ENCODE measurements at regions not wholly inside any gene's neighbourhood (a gene's known extent, or its start where the extent isn't known, plus 50 kb on each side); places are given as distances from the start of the nearest gene placed in this dataset.

DNA sequence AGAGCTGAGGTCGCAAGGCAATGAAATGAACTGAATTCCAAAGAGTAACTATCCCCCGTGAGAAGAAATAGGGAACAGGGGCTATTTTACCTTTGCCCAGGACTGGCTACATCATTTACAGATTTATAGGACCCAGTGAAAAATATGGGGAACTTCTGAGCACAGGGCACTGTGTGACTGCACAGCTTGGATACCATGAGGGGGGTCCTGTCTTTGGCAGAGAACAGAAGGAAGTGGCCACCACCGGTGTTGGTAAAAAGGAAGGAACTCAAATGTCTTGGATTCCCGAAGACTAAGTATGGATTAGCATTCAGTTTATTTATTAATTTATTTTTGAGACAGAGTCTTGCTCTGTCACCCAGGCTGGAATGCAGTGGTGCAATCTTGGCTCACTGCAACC lies 119.6 kb downstream of the B3GNT2 start:
- H3K36me3 ChIP-seq: no peaks in the 10 kb centered on the region
- H3K9ac ChIP-seq (ENCODE audit: low read depth in 2 of 2, low read length in 2 of 2): no peak overlapping the region
- TF ChIP-seq, protein P1, sequence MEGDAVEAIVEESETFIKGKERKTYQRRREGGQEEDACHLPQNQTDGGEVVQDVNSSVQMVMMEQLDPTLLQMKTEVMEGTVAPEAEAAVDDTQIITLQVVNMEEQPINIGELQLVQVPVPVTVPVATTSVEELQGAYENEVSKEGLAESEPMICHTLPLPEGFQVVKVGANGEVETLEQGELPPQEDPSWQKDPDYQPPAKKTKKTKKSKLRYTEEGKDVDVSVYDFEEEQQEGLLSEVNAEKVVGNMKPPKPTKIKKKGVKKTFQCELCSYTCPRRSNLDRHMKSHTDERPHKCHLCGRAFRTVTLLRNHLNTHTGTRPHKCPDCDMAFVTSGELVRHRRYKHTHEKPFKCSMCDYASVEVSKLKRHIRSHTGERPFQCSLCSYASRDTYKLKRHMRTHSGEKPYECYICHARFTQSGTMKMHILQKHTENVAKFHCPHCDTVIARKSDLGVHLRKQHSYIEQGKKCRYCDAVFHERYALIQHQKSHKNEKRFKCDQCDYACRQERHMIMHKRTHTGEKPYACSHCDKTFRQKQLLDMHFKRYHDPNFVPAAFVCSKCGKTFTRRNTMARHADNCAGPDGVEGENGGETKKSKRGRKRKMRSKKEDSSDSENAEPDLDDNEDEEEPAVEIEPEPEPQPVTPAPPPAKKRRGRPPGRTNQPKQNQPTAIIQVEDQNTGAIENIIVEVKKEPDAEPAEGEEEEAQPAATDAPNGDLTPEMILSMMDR (IDR thresholded peaks at IDR 0.05): no peak
- intact Hi-C loops (cut with DNase I): no loop called here
- H3K27me3 ChIP-seq: no peaks in the 10 kb centered on the region
- H3K4me1 ChIP-seq: no peaks in the 10 kb centered on the region
- no peak overlapping the region for H3K4me3 ChIP-seq
- H3K9me3 ChIP-seq: no peaks in the 10 kb centered on the region
- H3K27ac ChIP-seq: no peak overlapping the region
- no peak for DNase-seq

DNA sequence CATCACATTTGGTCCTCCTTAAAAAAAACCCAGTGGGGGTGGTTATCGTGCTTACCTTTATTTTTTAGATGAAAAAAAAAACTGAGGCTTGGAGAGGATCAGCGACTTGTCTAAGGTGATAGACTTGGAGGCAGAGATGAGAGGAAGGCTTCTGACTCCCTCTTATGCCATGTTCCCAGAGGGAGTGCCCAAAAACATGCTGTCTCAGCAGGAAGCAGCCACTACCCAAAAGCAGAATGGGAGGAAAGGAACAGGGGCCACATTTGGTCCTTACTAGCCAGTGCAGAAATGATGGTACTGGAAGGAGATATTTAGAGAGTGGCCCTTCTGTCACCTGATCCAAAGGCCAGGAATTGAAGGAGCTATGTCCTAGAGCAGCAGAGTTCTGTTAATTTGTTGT lies 118.4 kb downstream of the B3GNT2 start:
- intact Hi-C loops (cut with DNase I): no loop called here
- no peaks in the 10 kb centered on the region for H3K9me3 ChIP-seq
- H3K27me3 ChIP-seq: no peaks in the 10 kb centered on the region
- TF ChIP-seq, protein P1 (IDR thresholded peaks at IDR 0.05): no peak
- no peak overlapping the region for H3K9ac ChIP-seq (ENCODE audit: low read depth in 2 of 2, low read length in 2 of 2)
- no peaks in the 10 kb centered on the region for H3K4me1 ChIP-seq
- no peak overlapping the region for H3K27ac ChIP-seq
- no peak for DNase-seq
- no peak overlapping the region for H3K4me3 ChIP-seq
- no peaks in the 10 kb centered on the region for H3K36me3 ChIP-seq

DNA sequence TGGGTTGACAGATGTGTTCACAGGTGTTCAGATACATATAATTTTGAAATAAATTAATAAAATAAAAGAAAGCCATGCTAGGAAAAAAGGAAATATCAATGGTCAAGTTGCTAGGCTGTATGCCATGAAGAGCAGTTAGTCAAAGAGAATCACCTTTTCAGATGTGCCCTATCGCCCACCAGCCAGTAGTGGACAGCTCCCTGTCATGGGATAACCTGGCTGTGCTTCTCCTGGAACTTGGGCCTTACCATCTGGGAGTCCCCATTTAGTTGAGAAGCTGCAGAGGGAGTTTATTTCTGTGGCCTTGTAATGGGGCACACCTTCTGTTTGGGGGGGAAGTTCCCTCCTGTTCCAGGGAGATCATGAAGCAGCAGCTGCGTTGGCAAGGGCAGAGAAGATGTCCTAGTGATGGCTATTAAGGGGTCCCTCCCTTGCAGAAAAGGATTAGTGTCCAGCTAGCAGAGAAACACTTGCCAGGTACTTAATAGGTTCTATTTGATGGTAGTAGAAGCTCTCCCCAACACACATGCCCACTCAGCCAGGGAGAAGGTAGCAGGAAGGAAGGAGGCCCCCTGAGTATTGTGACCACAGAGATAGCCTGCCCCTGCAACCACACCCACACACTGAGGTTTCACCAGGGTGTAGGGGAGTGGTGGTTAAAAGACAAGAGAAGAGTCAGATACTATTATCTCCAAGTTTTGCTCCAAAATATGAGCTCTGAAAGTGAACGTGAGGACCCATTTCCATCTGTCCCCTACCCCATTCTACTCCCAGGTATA lies 117.7 kb downstream of the B3GNT2 start:
- Histone ChIP-seq H3K27ac (no peak overlapping the region), H3K9ac (ENCODE audit: low read depth in 2 of 2, low read length in 2 of 2) (no peak overlapping the region), H3K4me1 (no peaks in the 10 kb centered on the region)

DNA sequence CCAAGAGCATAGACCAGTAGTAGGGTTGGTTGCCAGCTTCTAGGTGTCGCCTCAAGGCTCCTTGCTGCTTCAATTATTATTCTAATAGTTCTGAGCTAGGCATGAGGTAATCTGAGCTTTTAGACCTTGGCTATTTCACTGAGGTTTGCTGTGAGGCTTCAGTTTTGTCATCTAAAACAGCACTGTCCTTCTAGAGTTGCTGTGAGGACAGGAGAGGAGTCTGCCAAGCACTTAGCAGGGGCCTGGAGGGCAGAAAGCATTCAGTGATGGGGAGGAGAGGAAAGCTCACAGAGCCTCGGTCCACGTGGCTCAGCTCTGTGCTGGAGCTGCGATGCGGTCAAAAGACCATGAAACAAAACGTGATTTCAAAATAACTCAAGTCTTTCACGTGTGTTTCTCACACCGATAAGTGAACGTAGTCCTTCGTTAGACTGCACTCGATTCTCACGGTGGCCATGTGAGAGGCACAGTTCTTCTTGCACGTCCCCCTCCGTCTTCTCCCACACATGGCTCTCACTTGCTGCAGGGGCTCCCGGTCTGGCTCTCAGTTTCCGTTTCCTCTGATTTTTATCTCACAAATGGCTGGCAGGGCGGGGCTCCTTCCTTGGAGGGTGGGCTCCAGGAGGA lies 113.7 kb downstream of the B3GNT2 start:
- H3K4me3 ChIP-seq: no peak overlapping the region
- TF ChIP-seq, protein P1 (IDR thresholded peaks at IDR 0.05): no peak
- no peaks in the 10 kb centered on the region for H3K36me3 ChIP-seq
- H3K9ac ChIP-seq (ENCODE audit: low read depth in 2 of 2, low read length in 2 of 2): no peak overlapping the region
- intact Hi-C loops (cut with DNase I): no loop called here
- no peak for DNase-seq
- H3K4me1 ChIP-seq: peaks cover 25% of the 10 kb centered on the region
- no peaks in the 10 kb centered on the region for H3K9me3 ChIP-seq
- H3K27ac ChIP-seq: no peak overlapping the region
- H3K27me3 ChIP-seq: no peaks in the 10 kb centered on the region

More for the DNA sequence above, 117.7 kb downstream of the B3GNT2 start:
- TF ChIP-seq, protein P1 (IDR thresholded peaks at IDR 0.05): no peak
- Histone ChIP-seq H3K27me3 (no peaks in the 10 kb centered on the region), H3K4me3 (no peak overlapping the region), H3K36me3 (no peaks in the 10 kb centered on the region), H3K9me3 (no peaks in the 10 kb centered on the region)
- intact Hi-C loops (cut with DNase I): no loop called here
- no peak for DNase-seq

DNA sequence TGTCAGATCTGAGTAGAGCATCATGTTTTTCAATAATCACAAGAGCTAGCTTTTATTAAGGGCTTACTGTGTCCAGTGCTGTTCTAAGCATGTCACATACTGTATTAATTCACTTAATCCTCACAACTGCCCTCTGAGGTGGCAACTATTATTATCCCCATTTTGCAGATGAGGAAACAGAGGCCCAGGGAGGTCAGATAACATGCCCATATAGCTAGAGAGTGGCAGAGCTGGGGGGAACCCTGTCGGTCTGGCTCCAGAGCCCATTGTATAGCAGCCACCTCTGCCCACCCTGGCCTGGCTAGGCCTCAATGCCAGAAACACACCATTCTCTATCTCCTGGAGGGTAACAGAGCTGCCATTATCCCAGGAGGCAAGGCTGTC lies 113.2 kb downstream of the B3GNT2 start:
- Histone ChIP-seq H3K27ac (no peak overlapping the region), H3K4me1 (peaks cover 25% of the 10 kb centered on the region)
- intact Hi-C loops (cut with DNase I): no loop called here

More for the DNA sequence above, 113.2 kb downstream of the B3GNT2 start:
- H3K27me3 ChIP-seq: no peaks in the 10 kb centered on the region
- TF ChIP-seq, protein P1 (IDR thresholded peaks at IDR 0.05): no peak
- DNase-seq: no peak
- no peaks in the 10 kb centered on the region for H3K9me3 ChIP-seq
- H3K4me3 ChIP-seq: no peak overlapping the region
- no peaks in the 10 kb centered on the region for H3K36me3 ChIP-seq
- no peak overlapping the region for H3K9ac ChIP-seq (ENCODE audit: low read depth in 2 of 2, low read length in 2 of 2)
